ENCODE measurements at regions not wholly inside any gene's neighbourhood (a gene's known extent, or its start where the extent isn't known, plus 50 kb on each side); places are given as distances from the start of the nearest gene placed in this dataset.

DNA sequence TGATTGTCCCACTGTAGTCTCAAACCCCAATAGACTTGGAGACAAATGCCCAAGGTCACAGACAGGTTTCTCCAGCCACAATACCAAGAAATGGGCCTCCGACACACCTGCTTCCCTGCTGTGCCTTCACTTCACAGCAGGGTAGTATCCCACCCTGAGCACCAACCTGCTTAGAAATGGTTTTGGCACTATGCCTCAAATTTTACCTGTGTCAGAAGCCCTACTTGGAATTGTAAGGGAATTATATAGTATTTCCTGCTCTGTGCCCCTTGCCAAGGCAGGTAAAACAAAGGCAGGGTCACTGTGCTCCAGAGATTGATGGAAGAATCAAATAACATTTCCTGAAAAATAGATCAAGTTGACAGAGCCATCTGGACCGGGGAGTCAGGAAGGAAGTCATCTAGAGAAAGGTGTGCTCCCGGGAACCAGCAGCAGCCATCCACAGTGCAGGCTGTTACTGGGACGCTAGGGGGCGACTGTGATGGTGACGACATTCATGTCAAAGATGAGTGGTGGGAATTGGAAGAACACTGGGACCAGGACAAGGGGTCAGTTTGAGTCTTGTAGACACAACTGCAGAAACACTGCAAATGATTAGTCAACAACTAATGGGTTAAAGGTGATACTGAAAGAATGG lies 117.8 kb upstream of the AKR1E2 start (continued):
- TF ChIP-seq JUND (IDR thresholded peaks at IDR 0.05; ENCODE audit: borderline replicate concordance, low read depth, low read length) (peak; percentile 51), JUND (tag; IDR thresholded peaks at IDR 0.05; ENCODE audit: borderline replicate concordance, low read depth, low read length) (no peak; the same call in 2 of the 3 replicates), ATF7 (IDR thresholded peaks at IDR 0.05) (peak; percentile 63; the same call in 1 of the 2 replicates), SMAD4 (CRISPR knock-in tag; conservative IDR thresholded peaks at IDR 0.05) (no peak)
- TF ChIP-seq, protein P1, sequence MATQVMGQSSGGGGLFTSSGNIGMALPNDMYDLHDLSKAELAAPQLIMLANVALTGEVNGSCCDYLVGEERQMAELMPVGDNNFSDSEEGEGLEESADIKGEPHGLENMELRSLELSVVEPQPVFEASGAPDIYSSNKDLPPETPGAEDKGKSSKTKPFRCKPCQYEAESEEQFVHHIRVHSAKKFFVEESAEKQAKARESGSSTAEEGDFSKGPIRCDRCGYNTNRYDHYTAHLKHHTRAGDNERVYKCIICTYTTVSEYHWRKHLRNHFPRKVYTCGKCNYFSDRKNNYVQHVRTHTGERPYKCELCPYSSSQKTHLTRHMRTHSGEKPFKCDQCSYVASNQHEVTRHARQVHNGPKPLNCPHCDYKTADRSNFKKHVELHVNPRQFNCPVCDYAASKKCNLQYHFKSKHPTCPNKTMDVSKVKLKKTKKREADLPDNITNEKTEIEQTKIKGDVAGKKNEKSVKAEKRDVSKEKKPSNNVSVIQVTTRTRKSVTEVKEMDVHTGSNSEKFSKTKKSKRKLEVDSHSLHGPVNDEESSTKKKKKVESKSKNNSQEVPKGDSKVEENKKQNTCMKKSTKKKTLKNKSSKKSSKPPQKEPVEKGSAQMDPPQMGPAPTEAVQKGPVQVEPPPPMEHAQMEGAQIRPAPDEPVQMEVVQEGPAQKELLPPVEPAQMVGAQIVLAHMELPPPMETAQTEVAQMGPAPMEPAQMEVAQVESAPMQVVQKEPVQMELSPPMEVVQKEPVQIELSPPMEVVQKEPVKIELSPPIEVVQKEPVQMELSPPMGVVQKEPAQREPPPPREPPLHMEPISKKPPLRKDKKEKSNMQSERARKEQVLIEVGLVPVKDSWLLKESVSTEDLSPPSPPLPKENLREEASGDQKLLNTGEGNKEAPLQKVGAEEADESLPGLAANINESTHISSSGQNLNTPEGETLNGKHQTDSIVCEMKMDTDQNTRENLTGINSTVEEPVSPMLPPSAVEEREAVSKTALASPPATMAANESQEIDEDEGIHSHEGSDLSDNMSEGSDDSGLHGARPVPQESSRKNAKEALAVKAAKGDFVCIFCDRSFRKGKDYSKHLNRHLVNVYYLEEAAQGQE (IDR thresholded peaks at IDR 0.05; ENCODE audit: borderline replicate concordance) = no peak
- TF ChIP-seq, protein P1 (CRISPR knock-in tag; IDR thresholded peaks at IDR 0.05; ENCODE audit: low read depth) = no peak
- TF ChIP-seq, protein P2, sequence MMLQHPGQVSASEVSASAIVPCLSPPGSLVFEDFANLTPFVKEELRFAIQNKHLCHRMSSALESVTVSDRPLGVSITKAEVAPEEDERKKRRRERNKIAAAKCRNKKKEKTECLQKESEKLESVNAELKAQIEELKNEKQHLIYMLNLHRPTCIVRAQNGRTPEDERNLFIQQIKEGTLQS (IDR thresholded peaks at IDR 0.05) = peak; percentile 54
- TF ChIP-seq, protein P2 (CRISPR knock-in tag; conservative IDR thresholded peaks at IDR 0.05) = no peak

Measured in K562 (cell line).